WTC11 (cell line): ENCODE measurements at regions not wholly inside any gene's neighbourhood (a gene's known extent, or its start where the extent isn't known, plus 50 kb on each side); places are given as distances from the start of the nearest gene placed in this dataset.

Experiments
- ATAC-seq: fragments of 200-7000 bp; cut with Tn5 transposase; 2 replicates; pipeline ENCODE4 v1.10.0; 2021; ENCODE audit warnings: mild to moderate bottlenecking, moderate library complexity
- CTCF ChIA-PET: fragments of 300-600 bp; sonication (Branson Sonifier 250); formaldehyde crosslinking; loops from one replicate; lab custom pipeline; 2021; ENCODE audit warnings: antibody characterized with exemption; lab: Charles Lee
- POLR2A ChIA-PET: fragments of 350-600 bp; sonication (Branson Sonifier 250); formaldehyde crosslinking; loops from one replicate; lab custom pipeline; 2021; ENCODE audit warnings: antibody characterized with exemption; lab: Charles Lee
- DNase-seq: peaks from one replicate; pipeline ENCODE4 v3.0.0; 2021; ENCODE audit warnings: low spot score
- H3K27ac Mint-ChIP-seq: 2 replicates; pipeline ENCODE4 v1.8.0; 2021; ENCODE audit warnings: mixed read lengths
- H3K27me3 Mint-ChIP-seq: 2 replicates; pipeline ENCODE4 v1.8.0; 2021; ENCODE audit warnings: low read depth, mild to moderate bottlenecking, moderate library complexity, mixed read lengths
- H3K36me3 Mint-ChIP-seq: 2 replicates; pipeline ENCODE4 v1.8.0; 2021; ENCODE audit warnings: mixed read lengths
- H3K4me1 Mint-ChIP-seq: 2 replicates; pipeline ENCODE4 v1.8.0; 2022; ENCODE audit warnings: mixed read lengths
- H3K4me3 Mint-ChIP-seq: 2 replicates; pipeline ENCODE4 v1.8.0; 2021; ENCODE audit warnings: mild to moderate bottlenecking, moderate library complexity, mixed read lengths
- H3K9me3 Mint-ChIP-seq: 2 replicates; pipeline ENCODE4 v1.8.0; 2021; ENCODE audit warnings: mixed read lengths
- CBFB ChIP-seq: sonication (generic); formaldehyde crosslinking; IDR thresholded peaks from 2 replicates; pipeline ENCODE4 v1.8.1; 2022; ENCODE audit warnings: mild to moderate bottlenecking, low read depth, missing genetic modification reagents
- CREM ChIP-seq: sonication (generic); formaldehyde crosslinking; IDR thresholded peaks from 2 replicates; pipeline ENCODE4 v1.8.1; 2022; ENCODE audit warnings: mild to moderate bottlenecking, missing genetic modification reagents, moderate library complexity
- FOXP1 ChIP-seq: sonication (generic); formaldehyde crosslinking; IDR thresholded peaks from 2 replicates; pipeline ENCODE4 v1.8.0; 2022; ENCODE audit warnings: missing genetic modification reagents, mild to moderate bottlenecking, moderate library complexity, borderline replicate concordance
- GABPB1 ChIP-seq: sonication (generic); formaldehyde crosslinking; IDR thresholded peaks from 2 replicates; pipeline ENCODE4 v1.8.1; 2023; ENCODE audit warnings: mild to moderate bottlenecking, missing genetic modification reagents
- MXD4 ChIP-seq: fragments of 250-450 bp; sonication (Bioruptor Pico); IDR thresholded peaks from 2 replicates; pipeline ENCODE4 v1.8.0; 2021; ENCODE audit warnings: mild to moderate bottlenecking, moderate library complexity, borderline replicate concordance
- NFE2L1 ChIP-seq: sonication (generic); formaldehyde crosslinking; IDR thresholded peaks from 2 replicates; pipeline ENCODE4 v1.8.1; 2023; ENCODE audit warnings: missing genetic modification reagents
- NFYB ChIP-seq: sonication (generic); formaldehyde crosslinking; conservative IDR thresholded peaks from 2 replicates; pipeline ENCODE4 v1.8.0; 2022; ENCODE audit warnings: low read depth, missing genetic modification reagents
- NR1H2 ChIP-seq: sonication (generic); formaldehyde crosslinking; IDR thresholded peaks from 2 replicates; pipeline ENCODE4 v1.9.0; 2021; ENCODE audit warnings: mild to moderate bottlenecking, moderate library complexity, missing genetic modification reagents
- PRRX2 ChIP-seq: fragments of 250-450 bp; sonication (Bioruptor Pico); IDR thresholded peaks from 2 replicates; pipeline ENCODE4 v1.8.0; 2021; ENCODE audit warnings: mild to moderate bottlenecking
- SMAD4 ChIP-seq: sonication (generic); formaldehyde crosslinking; IDR thresholded peaks from 2 replicates; pipeline ENCODE4 v1.8.0; 2022; ENCODE audit warnings: mild to moderate bottlenecking, missing genetic modification reagents
- SOX15 ChIP-seq: fragments of 250-450 bp; sonication (Bioruptor Pico); IDR thresholded peaks from 2 replicates; pipeline ENCODE4 v1.9.0; 2021; ENCODE audit warnings: mild to moderate bottlenecking
- ZNF121 ChIP-seq: sonication (generic); formaldehyde crosslinking; IDR thresholded peaks from 2 replicates; pipeline ENCODE4 v1.8.0; 2023; ENCODE audit warnings: missing genetic modification reagents
- ZNF232 ChIP-seq: sonication (generic); formaldehyde crosslinking; IDR thresholded peaks from 2 replicates; pipeline ENCODE4 v1.8.0; 2022; ENCODE audit warnings: mild to moderate bottlenecking, missing genetic modification reagents
- TF ChIP-seq, protein P1 (sequence below): sonication (generic); formaldehyde crosslinking; IDR thresholded peaks from 2 replicates; pipeline ENCODE4 v1.8.1; 2022; ENCODE audit warnings: mild to moderate bottlenecking, moderate library complexity, missing genetic modification reagents
- TF ChIP-seq, protein P2 (sequence below): sonication (generic); formaldehyde crosslinking; IDR thresholded peaks from 2 replicates; pipeline ENCODE4 v1.8.1; 2023; ENCODE audit warnings: mild to moderate bottlenecking, missing genetic modification reagents, moderate library complexity
- TF ChIP-seq, protein P3 (sequence below): sonication (generic); formaldehyde crosslinking; IDR thresholded peaks from 2 replicates; pipeline ENCODE4 v1.8.1; 2023; ENCODE audit warnings: mild to moderate bottlenecking, moderate library complexity, missing genetic modification reagents
- TF ChIP-seq, protein P4 (sequence below): fragments of 250-450 bp; sonication (Bioruptor Pico); IDR thresholded peaks from 2 replicates; pipeline ENCODE4 v1.9.0; 2021; ENCODE audit warnings: moderate library complexity, mild to moderate bottlenecking, inconsistent platforms, borderline replicate concordance
- TF ChIP-seq, protein P5 (sequence below): fragments of 200-600 bp; IDR thresholded peaks from 2 replicates; pipeline ENCODE4 v1.8.0; 2022; ENCODE audit warnings: antibody characterized with exemption
- TF ChIP-seq, protein P6 (sequence below): sonication (generic); formaldehyde crosslinking; IDR thresholded peaks from 2 replicates; pipeline ENCODE4 v1.8.1; 2022; ENCODE audit warnings: low read depth, missing genetic modification reagents, borderline replicate concordance

DNA sequence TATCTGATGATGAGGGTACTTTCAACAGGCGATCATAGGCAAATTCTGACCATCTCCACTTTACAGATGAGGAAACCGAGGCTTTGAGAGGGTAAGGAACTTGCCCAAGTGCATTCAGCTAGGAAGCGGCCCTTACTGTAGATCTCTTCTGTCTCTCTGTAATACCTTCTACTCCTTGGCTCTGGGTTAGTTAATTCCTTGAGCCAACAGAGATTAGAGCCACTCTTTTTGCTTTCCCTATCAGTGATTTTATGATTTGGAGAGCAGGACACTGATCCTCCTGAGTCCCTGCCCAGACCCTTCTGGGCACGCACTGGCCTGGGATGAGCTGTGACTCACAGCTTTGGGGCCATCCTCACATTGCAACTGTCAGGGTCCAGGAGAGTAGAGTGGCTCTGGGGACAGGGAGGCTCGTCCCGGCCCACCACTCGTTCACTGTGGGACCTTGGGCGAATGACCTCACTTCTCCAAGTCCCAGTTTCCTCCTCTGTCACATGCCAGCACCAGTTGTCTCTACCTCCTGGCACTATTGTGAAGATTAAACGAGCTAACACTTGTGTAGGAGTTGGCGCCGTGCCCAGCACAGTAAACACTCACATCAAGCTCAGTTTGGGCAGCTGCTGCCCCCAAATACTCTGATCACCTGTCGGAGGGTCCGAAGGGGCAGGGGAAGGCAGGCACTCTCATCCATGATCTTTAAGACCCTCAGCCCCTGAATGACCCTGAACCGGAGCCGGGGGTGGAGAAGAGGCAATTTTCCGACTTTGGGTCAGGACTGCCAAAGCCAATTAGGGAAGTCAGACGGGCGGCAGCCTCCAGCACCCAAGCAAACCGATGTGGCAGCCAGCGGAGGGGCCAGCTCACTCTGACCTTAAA lies 235.0 kb downstream of the MIAT start:
- no peak overlapping the region for H3K27ac Mint-ChIP-seq
- CTCF ChIA-PET = interaction anchor here (1.2 to 1.3 kb wide), 2 partner anchors 41 to 56 kb away, joined by 3 to 5 read pairs; no protein-coding TSS in a partner anchor
- POLR2A ChIA-PET = interaction anchor here (0.7 kb wide), 1 partner anchor 131 kb away, joined by 3 read pairs; no protein-coding TSS in a partner anchor
- H3K4me1 Mint-ChIP-seq = peaks cover 48% of the 10 kb centered on the region
- no peak for TF ChIP-seq NR1H2 (CRISPR knock-in tag)
- TF ChIP-seq, protein P1, sequence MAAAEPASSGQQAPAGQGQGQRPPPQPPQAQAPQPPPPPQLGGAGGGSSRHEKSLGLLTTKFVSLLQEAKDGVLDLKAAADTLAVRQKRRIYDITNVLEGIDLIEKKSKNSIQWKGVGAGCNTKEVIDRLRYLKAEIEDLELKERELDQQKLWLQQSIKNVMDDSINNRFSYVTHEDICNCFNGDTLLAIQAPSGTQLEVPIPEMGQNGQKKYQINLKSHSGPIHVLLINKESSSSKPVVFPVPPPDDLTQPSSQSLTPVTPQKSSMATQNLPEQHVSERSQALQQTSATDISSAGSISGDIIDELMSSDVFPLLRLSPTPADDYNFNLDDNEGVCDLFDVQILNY (CRISPR knock-in tag) = no peak
- no peak for TF ChIP-seq ZNF232 (CRISPR knock-in tag)
- TF ChIP-seq CREM (CRISPR knock-in tag) = no peak
- TF ChIP-seq NFE2L1 = no peak
- TF ChIP-seq PRRX2 (CRISPR knock-in tag) = no peak
- TF ChIP-seq MXD4 (CRISPR knock-in tag) = no peak
- TF ChIP-seq, protein P2, sequence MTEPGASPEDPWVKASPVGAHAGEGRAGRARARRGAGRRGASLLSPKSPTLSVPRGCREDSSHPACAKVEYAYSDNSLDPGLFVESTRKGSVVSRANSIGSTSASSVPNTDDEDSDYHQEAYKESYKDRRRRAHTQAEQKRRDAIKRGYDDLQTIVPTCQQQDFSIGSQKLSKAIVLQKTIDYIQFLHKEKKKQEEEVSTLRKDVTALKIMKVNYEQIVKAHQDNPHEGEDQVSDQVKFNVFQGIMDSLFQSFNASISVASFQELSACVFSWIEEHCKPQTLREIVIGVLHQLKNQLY (CRISPR knock-in tag) = no peak
- TF ChIP-seq CBFB (CRISPR knock-in tag) = no peak
- TF ChIP-seq SOX15 (CRISPR knock-in tag) = no peak
- TF ChIP-seq GABPB1 = no peak
- no peak for TF ChIP-seq SMAD4 (CRISPR knock-in tag)
- TF ChIP-seq, protein P3, sequence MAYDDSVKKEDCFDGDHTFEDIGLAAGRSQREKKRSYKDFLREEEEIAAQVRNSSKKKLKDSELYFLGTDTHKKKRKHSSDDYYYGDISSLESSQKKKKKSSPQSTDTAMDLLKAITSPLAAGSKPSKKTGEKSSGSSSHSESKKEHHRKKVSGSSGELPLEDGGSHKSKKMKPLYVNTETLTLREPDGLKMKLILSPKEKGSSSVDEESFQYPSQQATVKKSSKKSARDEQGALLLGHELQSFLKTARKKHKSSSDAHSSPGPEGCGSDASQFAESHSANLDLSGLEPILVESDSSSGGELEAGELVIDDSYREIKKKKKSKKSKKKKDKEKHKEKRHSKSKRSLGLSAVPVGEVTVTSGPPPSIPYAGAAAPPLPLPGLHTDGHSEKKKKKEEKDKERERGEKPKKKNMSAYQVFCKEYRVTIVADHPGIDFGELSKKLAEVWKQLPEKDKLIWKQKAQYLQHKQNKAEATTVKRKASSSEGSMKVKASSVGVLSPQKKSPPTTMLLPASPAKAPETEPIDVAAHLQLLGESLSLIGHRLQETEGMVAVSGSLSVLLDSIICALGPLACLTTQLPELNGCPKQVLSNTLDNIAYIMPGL = no peak
- TF ChIP-seq, protein P4, sequence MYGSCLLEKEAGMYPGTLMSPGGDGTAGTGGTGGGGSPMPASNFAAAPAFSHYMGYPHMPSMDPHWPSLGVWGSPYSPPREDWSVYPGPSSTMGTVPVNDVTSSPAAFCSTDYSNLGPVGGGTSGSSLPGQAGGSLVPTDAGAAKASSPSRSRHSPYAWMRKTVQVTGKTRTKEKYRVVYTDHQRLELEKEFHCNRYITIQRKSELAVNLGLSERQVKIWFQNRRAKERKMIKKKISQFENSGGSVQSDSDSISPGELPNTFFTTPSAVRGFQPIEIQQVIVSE (CRISPR knock-in tag) = no peak
- no peak for TF ChIP-seq ZNF121 (CRISPR knock-in tag)
- no peak for TF ChIP-seq NFYB (CRISPR knock-in tag)
- TF ChIP-seq, protein P5, sequence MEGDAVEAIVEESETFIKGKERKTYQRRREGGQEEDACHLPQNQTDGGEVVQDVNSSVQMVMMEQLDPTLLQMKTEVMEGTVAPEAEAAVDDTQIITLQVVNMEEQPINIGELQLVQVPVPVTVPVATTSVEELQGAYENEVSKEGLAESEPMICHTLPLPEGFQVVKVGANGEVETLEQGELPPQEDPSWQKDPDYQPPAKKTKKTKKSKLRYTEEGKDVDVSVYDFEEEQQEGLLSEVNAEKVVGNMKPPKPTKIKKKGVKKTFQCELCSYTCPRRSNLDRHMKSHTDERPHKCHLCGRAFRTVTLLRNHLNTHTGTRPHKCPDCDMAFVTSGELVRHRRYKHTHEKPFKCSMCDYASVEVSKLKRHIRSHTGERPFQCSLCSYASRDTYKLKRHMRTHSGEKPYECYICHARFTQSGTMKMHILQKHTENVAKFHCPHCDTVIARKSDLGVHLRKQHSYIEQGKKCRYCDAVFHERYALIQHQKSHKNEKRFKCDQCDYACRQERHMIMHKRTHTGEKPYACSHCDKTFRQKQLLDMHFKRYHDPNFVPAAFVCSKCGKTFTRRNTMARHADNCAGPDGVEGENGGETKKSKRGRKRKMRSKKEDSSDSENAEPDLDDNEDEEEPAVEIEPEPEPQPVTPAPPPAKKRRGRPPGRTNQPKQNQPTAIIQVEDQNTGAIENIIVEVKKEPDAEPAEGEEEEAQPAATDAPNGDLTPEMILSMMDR = no peak
- TF ChIP-seq, protein P6, sequence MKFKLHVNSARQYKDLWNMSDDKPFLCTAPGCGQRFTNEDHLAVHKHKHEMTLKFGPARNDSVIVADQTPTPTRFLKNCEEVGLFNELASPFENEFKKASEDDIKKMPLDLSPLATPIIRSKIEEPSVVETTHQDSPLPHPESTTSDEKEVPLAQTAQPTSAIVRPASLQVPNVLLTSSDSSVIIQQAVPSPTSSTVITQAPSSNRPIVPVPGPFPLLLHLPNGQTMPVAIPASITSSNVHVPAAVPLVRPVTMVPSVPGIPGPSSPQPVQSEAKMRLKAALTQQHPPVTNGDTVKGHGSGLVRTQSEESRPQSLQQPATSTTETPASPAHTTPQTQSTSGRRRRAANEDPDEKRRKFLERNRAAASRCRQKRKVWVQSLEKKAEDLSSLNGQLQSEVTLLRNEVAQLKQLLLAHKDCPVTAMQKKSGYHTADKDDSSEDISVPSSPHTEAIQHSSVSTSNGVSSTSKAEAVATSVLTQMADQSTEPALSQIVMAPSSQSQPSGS (CRISPR knock-in tag) = no peak
- TF ChIP-seq FOXP1 (CRISPR knock-in tag) = no peak
- no peak overlapping the region for H3K4me3 Mint-ChIP-seq
- no peaks in the 10 kb centered on the region for H3K36me3 Mint-ChIP-seq
- ATAC-seq = no peak
- DNase-seq = no peak
- no peaks in the 10 kb centered on the region for H3K9me3 Mint-ChIP-seq
- peaks cover 7% of the 10 kb centered on the region; the same call in 1 of the 2 replicates for H3K27me3 Mint-ChIP-seq
